HUES64 (cell line): ENCODE measurements at regions not wholly inside any gene's neighbourhood (a gene's known extent, or its start where the extent isn't known, plus 50 kb on each side); places are given as distances from the start of the nearest gene placed in this dataset.
"Not testable (repeated sequence)": the region's sequence is repeated elsewhere in the genome, so short reads cannot be mapped to it uniquely, and the experiment has no call there.

ENCODE experiments used
- H3K27ac ChIP-seq: 2 replicates; pipeline ENCODE4 v1.7.0; 2013; ENCODE audit warnings: low read depth, low read length, inconsistent platforms
- H3K27me3 ChIP-seq: 2 replicates; pipeline ENCODE4 v1.6.1; 2013; ENCODE audit warnings: mild to moderate bottlenecking, low read length; ENCODE audit not compliant: insufficient read depth
- H3K36me3 ChIP-seq: 2 replicates; pipeline ENCODE4 v1.6.1; 2013; ENCODE audit warnings: mild to moderate bottlenecking, low read length; ENCODE audit not compliant: insufficient read depth
- H3K4me1 ChIP-seq: 2 replicates; pipeline ENCODE4 v1.6.1; 2013; ENCODE audit warnings: mild to moderate bottlenecking, low read length, moderate library complexity; ENCODE audit not compliant: insufficient read depth
- H3K4me3 ChIP-seq: 2 replicates; pipeline ENCODE4 v1.5.1; 2013; ENCODE audit warnings: mild to moderate bottlenecking, low read length, moderate library complexity
- H3K9ac ChIP-seq: 2 replicates; pipeline ENCODE4 v1.6.1; 2013; ENCODE audit warnings: mild to moderate bottlenecking, low read depth, low read length
- H3K9me3 ChIP-seq: 2 replicates; pipeline ENCODE4 v1.6.1; 2013; ENCODE audit warnings: low read depth, low read length; ENCODE audit not compliant: insufficient read depth
- WGBS: fragments of 150-250, 120-280 bp; methylation state at CpG from one replicate; pipeline ENCODE4 v1.1.7; 2013; ENCODE audit warnings: missing lambda C conversion rate; 5-methylcytosine and 5-hydroxymethylcytosine counted together

DNA sequence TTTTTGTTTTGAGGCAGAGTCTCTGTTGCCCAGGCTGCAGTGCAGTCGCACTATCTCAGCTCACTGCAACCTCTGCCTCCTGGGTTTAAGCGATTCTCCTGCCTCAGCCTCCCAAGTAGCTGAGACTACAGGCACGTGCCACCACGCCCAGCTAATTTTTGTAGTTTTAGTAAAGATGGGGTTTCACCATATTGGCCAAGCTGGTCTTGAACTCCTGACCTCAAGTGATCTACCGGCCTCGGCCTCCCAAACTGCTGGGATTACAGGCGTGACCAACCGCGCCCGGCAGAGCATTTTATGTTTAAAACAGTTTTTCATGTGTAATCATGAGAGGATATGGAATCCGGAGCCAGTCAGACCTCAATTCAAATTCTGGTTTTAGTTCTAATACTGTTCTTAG lies 94.0 kb upstream of the CHD2 start:
- not testable (repeated sequence) for H3K36me3 ChIP-seq, H3K9me3 ChIP-seq, H3K27me3 ChIP-seq, H3K9ac ChIP-seq, H3K4me3 ChIP-seq, H3K27ac ChIP-seq
- 97% methylated on average over 11 of the region's 11 CpGs for WGBS
- H3K4me1 ChIP-seq = peaks cover 29% of the 10 kb centered on the region

GRCh38 chr15:92806763-92807162 lies 93.4 kb upstream of the CHD2 start:
- H3K9me3 ChIP-seq = no peaks in the 10 kb centered on the region
- no peaks in the 10 kb centered on the region for H3K36me3 ChIP-seq
- H3K9ac ChIP-seq = no peak overlapping the region
- 89% methylated on average over 16 of the region's 17 CpGs for WGBS
- H3K4me3 ChIP-seq = no peak overlapping the region
- no peak overlapping the region for H3K27ac ChIP-seq
- no peaks in the 10 kb centered on the region for H3K27me3 ChIP-seq
- H3K4me1 ChIP-seq = peaks cover 31% of the 10 kb centered on the region

GRCh38 chr15:92807971-92808571 lies 92.1 kb upstream of the CHD2 start:
- Histone ChIP-seq H3K4me3 (peak overlapping the region; percentile 33), H3K9ac (no peak overlapping the region), H3K4me1 (peaks cover 34% of the 10 kb centered on the region), H3K9me3 (no peaks in the 10 kb centered on the region), H3K27ac (no peak overlapping the region), H3K36me3 (no peaks in the 10 kb centered on the region), H3K27me3 (no peaks in the 10 kb centered on the region)
- WGBS = 61% methylated on average over 14 of the region's 14 CpGs

- Histone ChIP-seq H3K4me3 (peak overlapping the region; percentile 68), H3K9me3 (no peaks in the 10 kb centered on the region), H3K27ac (0 out of 2 replicates have a peak overlapping the region, but pooled peaks have one; percentile 27), H3K27me3 (no peaks in the 10 kb centered on the region), H3K4me1 (peaks cover 34% of the 10 kb centered on the region), H3K9ac (peak overlapping the region; percentile 46; the same call in 1 of the 2 replicates), H3K36me3 (no peaks in the 10 kb centered on the region)
- 26% methylated on average over 29 of the region's 30 CpGs for WGBS
Observed at GRCh38 chr15:92808598-92809063, 91.5 kb upstream of the CHD2 start.

DNA sequence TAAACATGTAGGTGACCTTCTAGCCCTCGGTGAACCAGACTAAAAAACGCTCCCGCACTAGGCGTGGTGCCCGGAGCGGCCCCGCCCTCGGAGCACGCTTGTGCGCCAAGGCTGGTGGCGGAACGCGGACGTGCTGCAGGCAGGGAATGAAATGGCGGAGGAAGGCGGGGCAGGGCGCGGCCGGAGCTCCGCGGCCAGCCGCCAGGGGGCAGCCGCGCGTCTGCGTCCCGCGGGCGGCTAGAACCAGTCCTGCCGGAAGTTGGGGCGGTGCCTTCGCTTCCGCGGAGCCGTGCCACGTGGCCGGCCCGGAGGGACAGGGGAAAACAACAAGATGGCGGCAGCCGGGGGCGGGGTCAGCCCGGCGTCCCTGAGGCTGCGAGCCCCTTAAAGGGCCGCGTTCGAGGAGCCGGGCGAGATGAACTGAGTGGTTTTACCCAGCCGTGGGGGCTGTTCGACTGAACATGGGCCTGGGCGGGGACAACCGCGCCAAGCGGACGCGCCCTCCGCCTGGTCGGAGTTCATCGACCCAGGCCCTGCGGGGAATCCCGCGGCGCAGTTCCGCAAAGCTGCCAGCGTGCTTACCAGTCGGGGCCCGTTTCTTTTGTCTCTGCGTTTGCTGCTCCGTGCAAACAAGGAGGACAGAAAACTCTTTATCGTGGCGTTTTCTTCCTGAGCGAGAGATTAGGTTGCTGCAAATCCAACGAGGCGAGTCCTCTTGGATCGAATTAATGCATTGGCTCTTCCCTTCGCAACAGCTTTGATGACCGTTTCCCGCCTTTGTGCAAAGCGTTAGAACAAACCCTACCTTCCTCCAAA lies 90.9 kb upstream of the CHD2 start:
- no peaks in the 10 kb centered on the region for H3K9me3 ChIP-seq
- no peaks in the 10 kb centered on the region for H3K36me3 ChIP-seq
- peak overlapping the region; percentile 68 for H3K4me3 ChIP-seq
- H3K27ac ChIP-seq = peak overlapping the region; percentile 99
- H3K4me1 ChIP-seq = peaks cover 34% of the 10 kb centered on the region
- H3K27me3 ChIP-seq = no peaks in the 10 kb centered on the region
- WGBS = under 1% methylated on average over 80 of the region's 80 CpGs
- H3K9ac ChIP-seq = peak overlapping the region; percentile 99

- Histone ChIP-seq H3K4me3 (peak overlapping the region; percentile 68), H3K4me1 (peaks cover 34% of the 10 kb centered on the region)
- WGBS = 13% methylated on average over 11 of the region's 12 CpGs
Observed at GRCh38 chr15:92809880-92810361, 90.2 kb upstream of the CHD2 start.

DNA sequence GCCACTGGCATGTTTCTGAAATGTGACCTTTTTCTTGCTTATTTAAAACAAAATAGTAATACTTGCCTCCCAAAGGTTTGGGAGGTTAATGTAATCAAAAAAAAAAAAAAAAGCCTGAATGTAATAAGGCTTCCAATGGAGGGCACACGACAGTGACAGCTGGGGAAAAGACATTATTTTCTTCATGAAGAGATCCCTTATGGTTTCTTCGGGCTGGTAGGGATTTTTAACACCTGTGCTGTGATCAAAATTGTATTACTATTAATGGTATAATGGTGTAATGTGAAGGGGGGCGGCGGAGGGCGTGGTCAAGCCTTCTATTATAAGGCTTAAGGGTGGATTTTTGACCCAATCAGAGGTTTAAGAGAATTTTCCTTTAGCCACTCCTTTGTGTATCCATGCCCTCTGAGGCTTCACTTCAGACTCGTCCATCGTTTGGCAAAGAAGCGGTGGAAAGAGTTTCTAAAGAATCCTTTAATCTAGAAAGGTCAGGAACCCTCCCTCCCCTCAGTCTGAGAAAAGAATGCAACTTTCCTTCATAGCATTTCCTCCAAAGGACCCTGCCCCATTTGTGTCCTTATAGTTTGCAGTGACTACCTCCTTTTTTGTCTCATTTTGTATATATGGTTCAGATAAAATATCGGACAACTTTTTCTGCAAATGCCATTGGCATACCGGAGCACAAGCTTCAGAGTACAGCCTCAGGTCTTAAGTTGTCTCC lies 89.5 kb upstream of the CHD2 start:
- WGBS = 25% methylated on average over 10 of the region's 10 CpGs
- H3K4me1 ChIP-seq = peaks cover 34% of the 10 kb centered on the region
- no peaks in the 10 kb centered on the region for H3K27me3 ChIP-seq
- peak overlapping the region; percentile 99 for H3K9ac ChIP-seq
- peak overlapping the region; percentile 99 for H3K27ac ChIP-seq
- no peaks in the 10 kb centered on the region for H3K36me3 ChIP-seq
- no peaks in the 10 kb centered on the region for H3K9me3 ChIP-seq
- peak overlapping the region; percentile 68 for H3K4me3 ChIP-seq

More at GRCh38 chr15:92809880-92810361, 90.2 kb upstream of the CHD2 start:
- H3K9me3 ChIP-seq = no peaks in the 10 kb centered on the region
- peak overlapping the region; percentile 99 for H3K27ac ChIP-seq
- H3K27me3 ChIP-seq = no peaks in the 10 kb centered on the region
- H3K9ac ChIP-seq = peak overlapping the region; percentile 99
- no peaks in the 10 kb centered on the region for H3K36me3 ChIP-seq

GRCh38 chr15:92811148-92811913 lies 88.8 kb upstream of the CHD2 start:
- Histone ChIP-seq H3K36me3 (no peaks in the 10 kb centered on the region), H3K9me3 (no peaks in the 10 kb centered on the region), H3K27me3 (no peaks in the 10 kb centered on the region), H3K27ac (peak overlapping the region; percentile 99), H3K4me3 (peak overlapping the region; percentile 68), H3K9ac (peak overlapping the region; percentile 99; the same call in 1 of the 2 replicates), H3K4me1 (peaks cover 34% of the 10 kb centered on the region)
- 86% methylated on average over 3 of the region's 6 CpGs for WGBS

DNA sequence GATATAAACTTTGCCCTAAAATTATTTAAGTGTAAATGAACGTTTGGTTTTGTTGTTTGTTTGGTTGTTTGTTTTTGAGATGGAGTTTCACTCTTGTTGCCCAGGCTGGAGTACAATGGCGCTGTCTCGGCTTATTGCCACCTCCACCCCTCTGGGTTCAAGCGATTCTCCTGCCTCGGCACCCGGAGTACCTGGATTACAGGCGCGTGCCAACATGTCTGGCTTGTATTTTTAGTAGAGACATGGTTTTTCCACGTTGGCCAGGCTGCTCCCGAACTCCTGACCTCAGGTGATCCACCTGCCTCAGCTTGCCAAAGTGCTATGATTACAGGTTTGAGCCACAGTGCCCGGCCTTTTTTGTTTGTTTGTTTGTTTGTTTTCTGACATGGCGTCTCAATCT lies 87.9 kb upstream of the CHD2 start:
- Histone ChIP-seq H3K9me3 (no peaks in the 10 kb centered on the region), H3K27ac (no peak overlapping the region), H3K4me1 (peaks cover 35% of the 10 kb centered on the region), H3K9ac (no peak overlapping the region), H3K27me3 (no peaks in the 10 kb centered on the region), H3K36me3 (no peaks in the 10 kb centered on the region), H3K4me3 (no peak overlapping the region)
- 90% methylated on average over 12 of the region's 12 CpGs for WGBS

GRCh38 chr15:92813485-92813884 lies 86.6 kb upstream of the CHD2 start:
- Histone ChIP-seq H3K27ac (no peak overlapping the region), H3K9ac (no peak overlapping the region), H3K36me3 (no peaks in the 10 kb centered on the region), H3K9me3 (no peaks in the 10 kb centered on the region), H3K27me3 (no peaks in the 10 kb centered on the region), H3K4me3 (no peak overlapping the region), H3K4me1 (peaks cover 40% of the 10 kb centered on the region)
- WGBS = 92% methylated on average over 4 of the region's 4 CpGs
